H1 (cell line): ENCODE measurements at regions not wholly inside any gene's neighbourhood (a gene's known extent, or its start where the extent isn't known, plus 50 kb on each side); places are given as distances from the start of the nearest gene placed in this dataset.

Experiments used
- ASH2L ChIP-seq: fragments of 200-600, 300-600 bp; sonication (generic); IDR thresholded peaks from one replicate; pipeline ENCODE4 v1.7.1; 2017; ENCODE audit warnings: low read length
- CTCF ChIP-seq, 3 experiments: IDR thresholded peaks; 1 replicate in 2 of 3; 2 replicates in 1 of 3; pipeline versions ENCODE4 v1.5.1 to v1.6.1; 2011; ENCODE audit warnings: low read length in 3 of 3, mild to moderate bottlenecking in 3 of 3, inconsistent platforms in 2 of 3, low read depth in 1 of 3, moderate library complexity in 1 of 3; ENCODE audit not compliant: insufficient read depth in 1 of 3; ENCODE audit errors: control extremely low read depth in 1 of 3
- HDAC6 ChIP-seq: IDR thresholded peaks from one replicate; pipeline ENCODE4 v1.7.1; 2012; ENCODE audit warnings: low read depth, mild to moderate bottlenecking, inconsistent platforms, low read length, moderate library complexity
- KDM5A ChIP-seq: fragments of 200-600 bp; IDR thresholded peaks from 2 replicates; pipeline ENCODE4 v1.7.1; 2012; ENCODE audit warnings: mild to moderate bottlenecking, low read length, inconsistent platforms, mixed read lengths
- POLR2A ChIP-seq, 2 experiments: IDR thresholded peaks; 1 replicate in 1 of 2; 2 replicates in 1 of 2; pipeline ENCODE4 v1.6.1; 2011; ENCODE audit warnings: low read depth in 2 of 2, low read length in 2 of 2, mild to moderate bottlenecking in 2 of 2; ENCODE audit errors: control extremely low read depth in 1 of 2
- SIN3A ChIP-seq, 2 experiments: IDR thresholded peaks in 1 of 2; conservative IDR thresholded peaks in 1 of 2; 2 replicates each; pipeline ENCODE4 v1.6.1; 2011 to 2012; ENCODE audit warnings: low read length in 2 of 2, improper control_type of control experiment in 1 of 2, low read depth in 1 of 2, mild to moderate bottlenecking in 1 of 2
- TBP ChIP-seq: IDR thresholded peaks from 2 replicates; pipeline ENCODE4 v1.6.1; 2011; ENCODE audit warnings: low read depth, low read length, improper control_type of control experiment

GRCh38 chr3:144341471-144341870, 369.8 kb downstream of the DIPK2A start (continued):
- no peak for TF ChIP-seq ASH2L
- no peak for TF ChIP-seq TBP
- no peak for TF ChIP-seq CTCF (IDR thresholded peaks at IDR 0.05; ENCODE audit: control extremely low read depth in 1 of 3, insufficient read depth in 1 of 3, low read depth in 1 of 3, low read length in 3 of 3)
- TF ChIP-seq HDAC6: no peak
- no peak for TF ChIP-seq SIN3A (conservative IDR thresholded peaks at IDR 0.05 in 1 of 2, IDR thresholded peaks at IDR 0.05 in 1 of 2; ENCODE audit: low read depth in 1 of 2, low read length in 2 of 2)
- TF ChIP-seq KDM5A: no peak
- no peak for TF ChIP-seq POLR2A (IDR thresholded peaks at IDR 0.05; ENCODE audit: control extremely low read depth in 1 of 2, low read depth in 2 of 2, low read length in 2 of 2)
